DND-41 (cell line): ENCODE measurements at regions not wholly inside any gene's neighbourhood (a gene's known extent, or its start where the extent isn't known, plus 50 kb on each side); places are given as distances from the start of the nearest gene placed in this dataset.
"Not testable (repeated sequence)": the region's sequence is repeated elsewhere in the genome, so short reads cannot be mapped to it uniquely, and the experiment has no call there.

Source experiments
- ATAC-seq: fragments of 200-7000 bp; cut with Tn5 transposase; 3 replicates; pipeline ENCODE4 v1.9.1; 2021; ENCODE audit warnings: low read depth; ENCODE audit not compliant: insufficient read depth
- DNase-seq: peaks from one replicate; pipeline ENCODE4 v3.0.0-alpha.2; 2020
- H2AFZ ChIP-seq: 2 replicates; pipeline ENCODE4 v1.6.0; 2012; ENCODE audit warnings: low read depth, low read length
- H3K27ac ChIP-seq: 2 replicates; pipeline ENCODE4 v1.5.1; 2012; ENCODE audit warnings: low read length, inconsistent platforms
- H3K27me3 ChIP-seq: fragments of 200-600 bp; sonication (generic); 2 replicates; pipeline ENCODE4 v1.6.0; 2012; ENCODE audit warnings: low read length, mild to moderate bottlenecking, inconsistent platforms; ENCODE audit not compliant: insufficient read depth, poor library complexity
- H3K36me3 ChIP-seq: 2 replicates; pipeline ENCODE4 v1.5.1; 2012; ENCODE audit warnings: low read length, inconsistent platforms; ENCODE audit not compliant: insufficient read depth
- H3K4me1 ChIP-seq: 2 replicates; pipeline ENCODE4 v1.5.1; 2012; ENCODE audit warnings: mild to moderate bottlenecking, low read length; ENCODE audit not compliant: insufficient read depth
- H3K4me2 ChIP-seq: 2 replicates; pipeline ENCODE4 v1.6.0; 2012; ENCODE audit warnings: mild to moderate bottlenecking, moderate library complexity, low read length, inconsistent platforms; ENCODE audit not compliant: insufficient read depth
- H3K4me3 ChIP-seq, 2 experiments: fragments of 200-600 bp in 1 of 2; shearing (Covaris generic) in 1 of 2; 2 replicates each; pipeline ENCODE4 v1.5.1; 2012 to 2016; ENCODE audit warnings: inconsistent platforms in 2 of 2, low read length in 2 of 2, mild to moderate bottlenecking in 2 of 2, low read depth in 1 of 2, moderate library complexity in 1 of 2
- H3K79me2 ChIP-seq: 2 replicates; pipeline ENCODE4 v1.6.0; 2012; ENCODE audit warnings: low read length, inconsistent platforms; ENCODE audit not compliant: insufficient read depth
- H3K9ac ChIP-seq: 2 replicates; pipeline ENCODE4 v1.6.0; 2012; ENCODE audit warnings: low read depth, mild to moderate bottlenecking, inconsistent platforms, low read length, moderate library complexity
- H3K9me3 ChIP-seq: 2 replicates; pipeline ENCODE4 v1.5.1; 2012; ENCODE audit warnings: low read length, moderate library complexity, mild to moderate bottlenecking, inconsistent platforms; ENCODE audit not compliant: insufficient read depth, severe bottlenecking
- H4K20me1 ChIP-seq: 2 replicates; pipeline ENCODE4 v1.6.0; 2012; ENCODE audit warnings: low read length; ENCODE audit not compliant: insufficient read depth
- EZH2 ChIP-seq: IDR thresholded peaks from 3 replicates; pipeline ENCODE4 v1.6.1; 2012; ENCODE audit warnings: borderline replicate concordance, low read depth, mild to moderate bottlenecking, moderate library complexity, low read length, inconsistent platforms; ENCODE audit not compliant: severe bottlenecking
- TF ChIP-seq, protein P1 (sequence below): IDR thresholded peaks from 2 replicates; pipeline ENCODE4 v1.5.1; 2012; ENCODE audit warnings: borderline replicate concordance, low read length, moderate library complexity, mild to moderate bottlenecking; ENCODE audit not compliant: poor library complexity, severe bottlenecking; ENCODE audit errors: extremely low read depth

DNA sequence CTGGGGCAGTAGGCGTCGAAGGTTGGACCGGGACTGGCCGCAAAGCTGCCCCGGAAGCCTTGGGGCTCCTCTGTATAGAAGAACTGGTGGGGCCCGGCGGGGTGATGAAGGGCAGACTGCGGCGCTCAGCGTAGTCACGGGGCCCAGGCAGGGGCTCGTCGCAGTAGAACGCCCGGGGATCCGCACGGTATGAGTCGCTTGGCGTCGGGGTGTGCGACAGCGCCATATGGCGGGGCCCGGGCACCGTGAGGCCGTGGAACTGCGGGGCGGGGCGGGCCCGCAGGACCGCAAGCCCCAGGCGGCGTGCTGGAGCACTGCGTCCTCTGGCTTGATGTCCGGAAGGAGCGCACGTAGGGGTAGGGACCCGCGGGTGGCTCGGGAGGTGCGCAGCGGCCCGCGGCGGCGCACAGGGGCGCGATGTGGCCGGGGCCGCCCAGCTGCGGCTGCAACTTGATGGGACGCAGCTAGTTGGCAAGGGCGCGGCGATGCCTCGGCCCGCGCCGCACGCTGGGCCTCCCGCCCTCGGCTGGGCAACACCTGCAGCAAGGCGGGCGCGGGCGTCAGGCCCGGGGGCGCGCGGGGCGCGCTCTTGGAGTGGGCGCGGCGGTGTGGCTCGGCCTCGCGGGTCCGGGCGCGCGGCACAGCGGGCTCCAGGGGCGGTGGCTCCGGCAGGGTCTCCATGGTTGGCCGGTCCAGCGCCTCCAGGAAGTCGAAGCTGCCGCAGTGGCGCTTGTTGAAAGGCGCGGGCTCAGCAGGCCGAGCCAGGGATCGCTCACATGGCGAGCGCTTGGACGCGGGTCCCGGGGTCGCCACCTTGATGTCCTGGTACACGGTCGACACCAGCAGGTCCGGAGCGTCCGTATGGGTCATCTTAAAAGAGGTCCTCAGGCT, 251.4 kb downstream of the ANKRD30B start:
- H3K79me2 ChIP-seq = no peaks in the 10 kb centered on the region
- H3K4me1 ChIP-seq = no peaks in the 10 kb centered on the region
- H3K4me3 ChIP-seq = no peak overlapping the region
- TF ChIP-seq, protein P1, sequence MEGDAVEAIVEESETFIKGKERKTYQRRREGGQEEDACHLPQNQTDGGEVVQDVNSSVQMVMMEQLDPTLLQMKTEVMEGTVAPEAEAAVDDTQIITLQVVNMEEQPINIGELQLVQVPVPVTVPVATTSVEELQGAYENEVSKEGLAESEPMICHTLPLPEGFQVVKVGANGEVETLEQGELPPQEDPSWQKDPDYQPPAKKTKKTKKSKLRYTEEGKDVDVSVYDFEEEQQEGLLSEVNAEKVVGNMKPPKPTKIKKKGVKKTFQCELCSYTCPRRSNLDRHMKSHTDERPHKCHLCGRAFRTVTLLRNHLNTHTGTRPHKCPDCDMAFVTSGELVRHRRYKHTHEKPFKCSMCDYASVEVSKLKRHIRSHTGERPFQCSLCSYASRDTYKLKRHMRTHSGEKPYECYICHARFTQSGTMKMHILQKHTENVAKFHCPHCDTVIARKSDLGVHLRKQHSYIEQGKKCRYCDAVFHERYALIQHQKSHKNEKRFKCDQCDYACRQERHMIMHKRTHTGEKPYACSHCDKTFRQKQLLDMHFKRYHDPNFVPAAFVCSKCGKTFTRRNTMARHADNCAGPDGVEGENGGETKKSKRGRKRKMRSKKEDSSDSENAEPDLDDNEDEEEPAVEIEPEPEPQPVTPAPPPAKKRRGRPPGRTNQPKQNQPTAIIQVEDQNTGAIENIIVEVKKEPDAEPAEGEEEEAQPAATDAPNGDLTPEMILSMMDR = no peak
- TF ChIP-seq EZH2 = no peak
- H3K4me2 ChIP-seq = no peak overlapping the region
- H2AFZ ChIP-seq = no peak overlapping the region
- no peak overlapping the region for H3K27ac ChIP-seq
- H3K9ac ChIP-seq = no peak overlapping the region
- ATAC-seq (no peak), DNase-seq (no peak)
- H3K9me3 ChIP-seq = no peaks in the 10 kb centered on the region
- no peaks in the 10 kb centered on the region for H3K27me3 ChIP-seq
- no peaks in the 10 kb centered on the region for H4K20me1 ChIP-seq
- H3K36me3 ChIP-seq = no peaks in the 10 kb centered on the region

DNA sequence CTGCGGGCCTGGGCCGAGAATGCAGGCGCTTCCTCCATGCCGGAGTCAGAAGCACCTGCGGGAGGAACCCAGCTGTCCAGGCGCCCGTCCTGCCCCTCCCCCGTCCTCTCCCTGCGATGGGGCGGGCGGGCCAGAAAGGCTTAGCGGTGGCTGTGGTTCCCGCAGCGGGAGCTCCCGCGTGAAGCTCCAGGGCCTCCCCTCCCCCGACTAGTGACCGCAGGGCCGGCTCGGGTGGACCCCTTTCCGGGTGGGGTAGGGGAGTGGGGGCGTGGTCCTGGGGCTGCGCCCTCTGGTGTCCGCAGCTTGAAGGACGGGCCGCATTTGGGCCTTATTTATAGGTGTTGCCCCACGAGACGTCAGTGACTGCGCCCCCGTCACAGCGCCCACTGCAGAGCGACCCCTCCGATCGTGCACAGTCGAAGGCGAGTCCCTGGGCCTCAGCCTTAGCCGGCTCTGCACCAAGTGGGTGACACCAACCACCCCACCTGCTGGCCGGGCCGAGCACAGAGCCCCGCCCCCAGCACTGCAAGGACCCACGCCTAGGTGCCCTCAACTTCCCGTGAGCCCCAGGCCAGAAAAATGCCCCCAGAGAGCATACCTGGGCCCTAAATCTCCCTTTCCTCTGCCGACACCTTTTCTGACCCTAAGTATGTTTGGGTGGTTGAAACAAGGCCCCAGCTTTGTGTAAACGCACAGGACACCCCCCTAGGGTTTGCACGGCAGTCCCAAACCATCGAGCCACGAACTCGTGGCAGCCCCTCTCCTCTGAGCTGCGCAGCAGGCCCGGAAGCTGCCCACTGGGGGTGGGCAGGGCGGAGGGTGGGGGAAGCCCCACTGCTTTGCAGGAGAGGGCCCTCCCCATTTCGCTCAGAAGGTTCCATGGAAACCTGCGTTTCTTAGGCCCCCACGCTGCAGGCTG, 252.4 kb downstream of the ANKRD30B start:
- H3K27me3 ChIP-seq, H3K9me3 ChIP-seq, H3K79me2 ChIP-seq, H3K27ac ChIP-seq, H3K36me3 ChIP-seq, H3K4me3 ChIP-seq, H3K4me2 ChIP-seq, H3K9ac ChIP-seq, H3K4me1 ChIP-seq, DNase-seq, H4K20me1 ChIP-seq, H2AFZ ChIP-seq, ATAC-seq: not testable (repeated sequence)

DNA sequence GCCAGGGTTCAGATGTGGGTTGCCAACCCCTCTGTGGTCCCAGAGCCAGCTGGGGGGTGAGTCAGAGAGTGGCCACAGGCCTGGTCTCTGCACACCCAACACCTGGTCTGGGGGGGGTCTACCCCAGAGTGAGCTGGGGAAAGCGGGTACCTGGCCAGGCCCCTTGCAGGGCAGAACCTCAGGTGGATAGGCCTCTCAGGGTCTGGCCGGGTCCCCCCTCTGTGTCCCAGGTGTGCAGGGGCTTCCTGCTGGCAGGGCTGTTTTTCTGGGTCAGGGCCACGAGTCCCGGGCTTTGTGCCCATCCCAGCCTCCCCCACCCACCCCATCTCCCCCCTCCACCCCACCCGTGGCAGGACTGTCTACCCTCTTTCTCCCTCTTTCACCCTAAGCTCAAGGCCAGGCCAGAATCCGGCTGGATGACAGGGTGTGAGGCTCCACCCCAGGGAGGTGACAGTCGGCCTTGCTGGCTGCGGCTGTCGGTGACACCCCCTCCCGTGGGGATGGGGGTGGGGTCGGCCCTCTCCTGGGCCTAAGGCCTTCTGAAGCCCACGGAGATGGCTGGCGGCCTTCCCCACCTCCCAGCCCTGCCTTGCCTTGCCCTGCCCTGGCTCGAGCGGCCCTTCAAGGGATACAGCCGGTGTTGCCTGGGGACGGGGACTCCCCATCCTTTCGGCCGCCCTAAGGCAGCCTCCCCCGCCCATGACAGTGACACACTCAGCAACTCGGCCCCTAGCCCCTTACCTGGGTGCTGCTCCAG, 253.2 kb downstream of the ANKRD30B start:
- H3K27ac ChIP-seq, H3K4me1 ChIP-seq, H2AFZ ChIP-seq, H3K9me3 ChIP-seq, H3K36me3 ChIP-seq, DNase-seq, H3K4me2 ChIP-seq, H4K20me1 ChIP-seq, H3K4me3 ChIP-seq, H3K27me3 ChIP-seq, H3K9ac ChIP-seq, ATAC-seq, H3K79me2 ChIP-seq: not testable (repeated sequence)

DNA sequence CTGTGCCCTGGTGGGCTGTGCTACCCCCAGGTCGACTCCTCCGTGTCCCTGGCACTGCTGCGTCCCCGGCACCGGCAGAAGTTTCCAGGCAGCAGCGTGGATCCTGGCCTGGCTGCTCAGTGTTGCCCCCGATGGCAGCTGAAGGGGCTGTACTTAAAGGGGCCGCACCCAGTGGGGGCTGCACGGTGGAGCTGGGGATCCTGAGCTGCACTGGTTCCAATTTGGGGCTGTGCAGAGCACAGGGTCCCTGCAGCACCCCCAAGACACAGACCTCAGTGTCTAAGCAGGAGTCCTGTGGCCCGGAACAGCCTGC, 253.8 kb downstream of the ANKRD30B start:
- not testable (repeated sequence) for H3K4me2 ChIP-seq, H3K36me3 ChIP-seq, H3K27ac ChIP-seq, H3K9me3 ChIP-seq, H3K4me1 ChIP-seq, DNase-seq, H3K4me3 ChIP-seq, H3K9ac ChIP-seq, H4K20me1 ChIP-seq, H3K79me2 ChIP-seq, H3K27me3 ChIP-seq, H2AFZ ChIP-seq
- ATAC-seq = peak; percentile 49; the same call in 1 of the 3 replicates

DNA sequence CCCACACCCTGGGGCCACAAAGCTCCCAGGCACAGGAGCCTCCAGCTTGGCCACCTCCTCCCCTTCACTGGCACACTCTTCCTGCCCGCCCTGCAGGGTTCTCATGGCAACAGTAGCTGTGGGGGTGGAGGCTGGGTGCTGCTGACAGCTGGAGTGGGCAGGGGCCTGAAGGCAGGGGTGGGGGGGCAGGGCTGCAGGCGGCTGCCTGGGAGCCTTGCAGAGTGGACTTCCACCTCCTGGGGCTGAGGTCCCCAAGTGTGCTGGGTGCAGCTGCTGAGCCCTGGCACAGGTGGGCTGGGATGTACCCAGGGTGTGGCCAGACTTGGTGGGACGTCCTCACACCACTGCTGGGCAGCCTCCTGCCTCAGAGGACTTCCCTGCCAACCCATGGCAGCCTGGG, 254.8 kb downstream of the ANKRD30B start:
- not testable (repeated sequence) for H2AFZ ChIP-seq, H4K20me1 ChIP-seq, H3K27me3 ChIP-seq, H3K4me1 ChIP-seq, H3K27ac ChIP-seq, H3K9me3 ChIP-seq, DNase-seq, H3K36me3 ChIP-seq, H3K4me3 ChIP-seq, H3K9ac ChIP-seq, H3K4me2 ChIP-seq, H3K79me2 ChIP-seq
- ATAC-seq = peak; percentile 65

DNA sequence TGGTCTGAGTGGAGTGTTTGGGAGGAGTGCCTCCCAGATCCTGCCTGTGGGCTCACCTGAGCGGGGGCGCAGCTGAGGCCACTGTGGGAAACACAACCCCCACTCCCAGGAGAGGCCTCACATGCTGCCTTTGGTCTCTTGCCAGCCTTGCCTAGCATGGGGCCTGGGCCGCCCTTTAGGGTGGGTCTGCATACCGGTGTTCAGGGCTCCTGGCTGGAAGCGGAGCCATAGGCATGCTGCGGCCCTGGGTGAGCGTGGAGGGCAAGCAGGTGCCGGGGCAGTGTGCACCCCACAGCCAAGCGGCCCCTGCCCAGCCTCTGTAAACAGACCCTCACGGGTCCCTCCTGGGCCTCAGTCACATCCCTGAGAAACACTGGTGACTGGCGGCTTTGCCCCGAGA, 255.3 kb downstream of the ANKRD30B start:
- ATAC-seq, H3K36me3 ChIP-seq, H3K4me3 ChIP-seq, H4K20me1 ChIP-seq, DNase-seq, H3K27ac ChIP-seq, H2AFZ ChIP-seq, H3K9me3 ChIP-seq, H3K9ac ChIP-seq, H3K4me2 ChIP-seq, H3K4me1 ChIP-seq, H3K27me3 ChIP-seq, H3K79me2 ChIP-seq: not testable (repeated sequence)
